Urinary bladder (tissue), 3 donors: ENCODE measurements at regions not wholly inside any gene's neighbourhood (a gene's known extent, or its start where the extent isn't known, plus 50 kb on each side); places are given as distances from the start of the nearest gene placed in this dataset.
"Not testable (repeated sequence)": the region's sequence is repeated elsewhere in the genome, so short reads cannot be mapped to it uniquely, and the experiment has no call there.

Experiments used
- DNase-seq: peaks from one replicate; pipeline ENCODE4 v3.0.0-alpha.2; 2015; ENCODE audit errors: extremely low spot score
- H3K27ac ChIP-seq: one replicate; pipeline ENCODE4 v1.5.1; 2013; ENCODE audit warnings: low read depth, mild to moderate bottlenecking, moderate library complexity
- H3K36me3 ChIP-seq: one replicate; pipeline ENCODE4 v1.6.1; 2013; ENCODE audit warnings: mild to moderate bottlenecking, moderate library complexity; ENCODE audit not compliant: insufficient read depth
- H3K4me1 ChIP-seq: one replicate; pipeline ENCODE4 v1.6.1; 2013; ENCODE audit warnings: mild to moderate bottlenecking, moderate library complexity; ENCODE audit not compliant: insufficient read depth
- H3K4me3 ChIP-seq: one replicate; pipeline ENCODE4 v1.5.1; 2013; ENCODE audit warnings: low read depth, low read length
- WGBS: extraction: QIAGEN DNeasy Blood & Tissue Kit; methylation state at CpG from one replicate; pipeline ENCODE4 v1.1.7; 2013; 5-methylcytosine and 5-hydroxymethylcytosine counted together
- donor health status: healthy with polysubstance abuse.
- donor health status: healthy.

DNA sequence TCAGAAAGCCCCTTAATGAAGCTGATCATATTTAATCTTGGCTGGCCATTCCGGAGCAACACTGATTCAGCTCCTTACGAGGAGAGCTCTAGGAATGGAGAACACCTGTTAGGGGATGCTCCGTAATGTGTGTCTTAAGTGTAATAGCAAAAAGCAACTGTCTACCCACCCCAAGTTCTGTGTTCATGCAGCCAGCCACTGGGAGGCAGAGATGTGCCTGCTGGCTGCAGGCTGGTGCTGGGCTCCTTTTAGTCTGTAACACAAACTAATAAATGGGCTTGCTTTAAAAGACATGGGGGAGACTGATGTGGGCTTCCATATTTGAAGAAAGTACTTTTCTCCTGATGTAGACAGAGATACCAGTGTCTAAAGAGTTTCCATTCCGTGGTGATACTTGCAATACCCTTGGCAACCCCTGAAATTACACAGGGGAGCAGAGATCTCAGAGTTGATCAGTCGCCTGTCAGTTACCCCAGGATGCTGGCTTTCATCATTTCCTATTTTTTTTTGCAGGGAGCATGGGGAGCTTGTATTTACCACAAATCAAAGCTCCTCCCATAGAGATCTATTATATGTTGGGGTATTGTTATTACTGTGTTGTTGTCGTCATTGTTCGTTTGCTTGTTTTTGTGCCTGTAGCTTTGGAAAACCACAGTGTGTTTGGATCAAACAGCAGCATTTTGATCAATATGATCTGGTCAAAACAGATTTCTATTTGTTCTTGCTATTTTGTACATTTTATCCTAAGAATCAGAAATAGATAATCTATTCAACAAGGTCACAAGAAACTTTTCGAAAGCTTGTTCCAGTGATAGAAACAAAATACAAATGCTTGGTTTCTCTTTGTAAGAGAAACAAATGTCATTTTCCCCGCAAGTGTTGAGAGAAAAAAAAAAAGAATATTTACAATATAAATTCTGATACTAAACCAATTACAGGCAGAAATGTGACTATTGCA is 65.8 kb downstream of the MTX3 start:
- no peak for DNase-seq
- Histone ChIP-seq H3K36me3 (no peaks in the 10 kb centered on the region), H3K4me3 (no peak overlapping the region), H3K4me1 (no peaks in the 10 kb centered on the region), H3K27ac (no peak overlapping the region)
- WGBS: 78% methylated on average over 9 of the region's 9 CpGs

- WGBS: 33% methylated on average over 1 of the region's 1 CpG
- Histone ChIP-seq H3K4me3 (no peak overlapping the region), H3K27ac (no peak overlapping the region), H3K4me1 (no peaks in the 10 kb centered on the region), H3K36me3 (no peaks in the 10 kb centered on the region)
- no peak for DNase-seq
These were observed 67.6 kb downstream of the MTX3 start for GRCh38 chr5:79923431-79923830.

DNA sequence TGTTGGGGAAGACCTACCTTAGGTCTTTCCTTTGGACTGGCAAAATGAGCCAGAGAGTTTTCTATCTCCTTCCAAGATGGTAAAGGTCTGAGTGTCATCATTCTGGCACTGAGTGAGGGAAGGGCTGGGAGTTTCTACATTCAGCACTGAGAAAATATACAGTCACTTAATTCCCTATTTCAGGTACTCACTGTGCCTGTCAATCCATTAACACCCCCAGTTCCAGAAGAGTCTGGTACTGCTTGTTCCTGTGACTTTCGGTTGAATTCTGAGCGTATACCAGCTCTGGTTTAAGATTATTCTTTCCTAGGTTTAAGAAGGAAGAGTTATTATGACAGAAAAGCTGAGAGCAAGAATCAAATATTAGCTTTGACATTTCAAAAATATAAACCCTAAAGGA is 68.4 kb downstream of the MTX3 start:
- no peak for DNase-seq
- Histone ChIP-seq H3K4me3 (no peak overlapping the region), H3K36me3 (no peaks in the 10 kb centered on the region), H3K27ac (no peak overlapping the region), H3K4me1 (no peaks in the 10 kb centered on the region)
- 91% methylated on average over 2 of the region's 2 CpGs for WGBS

DNA sequence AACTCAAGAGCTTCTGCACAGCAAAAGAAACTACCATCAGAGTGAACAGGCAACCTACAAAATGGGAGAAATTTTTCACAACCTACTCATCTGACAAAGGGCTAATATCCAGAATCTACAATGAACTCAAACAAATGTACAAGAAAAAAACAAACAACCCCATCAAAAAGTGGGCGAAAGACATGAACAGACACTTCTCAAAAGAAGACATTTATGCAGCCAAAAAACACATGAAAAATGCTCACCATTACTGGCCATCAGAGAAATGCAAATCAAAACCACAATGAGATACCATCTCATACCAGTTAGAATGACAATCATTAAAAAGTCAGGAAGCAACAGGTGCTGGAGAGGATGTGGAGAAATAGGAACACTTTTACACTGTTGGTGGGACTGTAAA is 83.6 kb downstream of the MTX3 start:
- 92% methylated on average over 1 of the region's 1 CpG for WGBS
- H3K27ac ChIP-seq, DNase-seq, H3K4me3 ChIP-seq, H3K4me1 ChIP-seq, H3K36me3 ChIP-seq: not testable (repeated sequence)

GRCh38 chr5:79902571-79902970 is 88.5 kb downstream of the MTX3 start:
- H3K36me3 ChIP-seq, H3K4me1 ChIP-seq, H3K27ac ChIP-seq, DNase-seq, H3K4me3 ChIP-seq: not testable (repeated sequence)
- WGBS: 93% methylated on average over 10 of the region's 10 CpGs

GRCh38 chr5:79901631-79902030 is 89.4 kb downstream of the MTX3 start:
- 72% methylated on average over 5 of the region's 5 CpGs for WGBS
- H3K4me1 ChIP-seq: no peaks in the 10 kb centered on the region
- H3K36me3 ChIP-seq: no peaks in the 10 kb centered on the region
- no peak overlapping the region for H3K27ac ChIP-seq
- no peak overlapping the region for H3K4me3 ChIP-seq
- no peak for DNase-seq

GRCh38 chr5:79898611-79899010 is 92.5 kb downstream of the MTX3 start:
- Histone ChIP-seq H3K4me1 (no peaks in the 10 kb centered on the region), H3K36me3 (no peaks in the 10 kb centered on the region), H3K4me3 (no peak overlapping the region), H3K27ac (no peak overlapping the region)
- no peak for DNase-seq
- WGBS: 34% methylated on average over 1 of the region's 1 CpG

DNA sequence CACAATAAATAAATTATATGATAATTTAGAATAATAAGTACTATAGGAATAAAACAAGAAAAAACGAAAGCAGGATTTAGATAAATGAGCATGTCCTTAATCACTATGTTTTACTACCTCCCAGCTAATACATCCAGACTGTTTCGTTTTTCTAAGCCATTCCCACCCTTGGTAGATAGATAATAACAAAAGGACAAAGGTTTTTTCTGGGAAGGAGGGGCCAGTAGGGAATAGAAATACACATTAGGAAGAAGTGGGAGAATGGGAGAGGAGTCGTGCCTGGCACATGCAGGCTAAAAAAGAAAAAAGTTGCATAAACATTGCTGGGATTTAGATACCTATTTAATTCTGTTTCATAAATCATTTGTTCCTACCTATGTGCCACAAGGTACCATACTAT is 97.1 kb downstream of the MTX3 start:
- no peak overlapping the region for H3K27ac ChIP-seq
- no peaks in the 10 kb centered on the region for H3K4me1 ChIP-seq
- DNase-seq: no peak
- no peaks in the 10 kb centered on the region for H3K36me3 ChIP-seq
- WGBS: 39% methylated on average over 3 of the region's 3 CpGs
- H3K4me3 ChIP-seq: no peak overlapping the region

- WGBS: 51% methylated on average over 1 of the region's 1 CpG
- Histone ChIP-seq H3K4me1 (no peaks in the 10 kb centered on the region), H3K36me3 (no peaks in the 10 kb centered on the region), H3K27ac (no peak overlapping the region), H3K4me3 (no peak overlapping the region)
- no peak for DNase-seq
These were observed 97.6 kb downstream of the MTX3 start for GRCh38 chr5:79893485-79893884.

DNA sequence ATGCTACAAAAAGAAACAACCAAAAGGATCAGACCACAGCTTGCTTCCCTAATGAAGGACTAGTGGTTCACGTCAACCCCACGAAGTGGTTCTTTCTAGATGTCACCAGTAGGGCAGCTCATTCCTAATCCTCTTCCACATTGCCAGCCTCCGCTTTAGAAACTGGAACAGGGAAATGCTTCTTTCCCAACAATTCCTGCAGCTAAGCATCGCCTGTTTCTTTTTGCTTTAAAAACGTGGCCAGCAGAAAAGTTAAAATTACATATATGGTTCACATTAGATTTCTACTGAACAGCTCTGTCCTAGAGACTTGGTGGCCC is 100.2 kb downstream of the MTX3 start:
- no peaks in the 10 kb centered on the region for H3K4me1 ChIP-seq
- DNase-seq: no peak
- WGBS: 86% methylated on average over 5 of the region's 5 CpGs
- H3K4me3 ChIP-seq: no peak overlapping the region
- H3K36me3 ChIP-seq: no peaks in the 10 kb centered on the region
- no peak overlapping the region for H3K27ac ChIP-seq

DNA sequence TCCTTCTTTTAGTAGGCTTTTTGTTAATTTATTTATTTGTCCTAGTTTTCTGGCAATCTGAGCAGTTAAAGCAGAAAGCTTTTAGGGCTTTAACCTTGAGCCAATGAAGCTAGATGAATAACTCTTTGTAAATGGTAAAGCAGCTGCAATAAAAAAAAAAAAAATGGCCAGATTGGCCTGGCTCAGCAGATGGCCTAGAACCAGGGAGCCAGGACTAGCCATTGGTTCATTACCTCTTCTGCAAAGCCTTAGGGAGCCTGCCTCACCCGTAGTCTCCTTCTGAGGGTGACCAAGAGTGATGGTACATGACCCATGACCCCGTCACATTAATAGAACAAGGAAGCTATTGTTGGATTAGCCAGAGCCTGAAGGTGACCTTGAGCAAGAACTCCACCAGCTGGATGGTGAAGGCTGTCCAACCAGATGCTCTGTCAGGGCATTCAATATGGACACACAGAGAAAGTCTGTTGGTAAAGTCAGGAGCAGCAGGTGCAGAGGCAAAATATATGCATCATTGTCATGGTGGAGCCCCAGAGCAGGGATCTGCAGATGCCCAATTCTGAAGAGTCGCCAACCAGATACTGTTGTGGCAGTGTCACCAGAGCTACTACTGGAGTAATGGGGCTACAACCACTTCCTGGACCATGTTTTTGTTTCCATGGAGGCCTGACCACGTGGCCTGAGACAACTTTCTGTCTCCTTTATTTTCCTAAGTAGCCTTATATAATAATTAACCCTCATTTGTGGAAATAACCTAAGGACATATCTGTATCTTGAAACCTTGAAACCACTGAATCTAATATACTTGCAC is 100.7 kb downstream of the MTX3 start:
- no peak for DNase-seq
- 77% methylated on average over 4 of the region's 4 CpGs for WGBS
- Histone ChIP-seq H3K4me3 (no peak overlapping the region), H3K27ac (no peak overlapping the region), H3K36me3 (no peaks in the 10 kb centered on the region), H3K4me1 (no peaks in the 10 kb centered on the region)

DNA sequence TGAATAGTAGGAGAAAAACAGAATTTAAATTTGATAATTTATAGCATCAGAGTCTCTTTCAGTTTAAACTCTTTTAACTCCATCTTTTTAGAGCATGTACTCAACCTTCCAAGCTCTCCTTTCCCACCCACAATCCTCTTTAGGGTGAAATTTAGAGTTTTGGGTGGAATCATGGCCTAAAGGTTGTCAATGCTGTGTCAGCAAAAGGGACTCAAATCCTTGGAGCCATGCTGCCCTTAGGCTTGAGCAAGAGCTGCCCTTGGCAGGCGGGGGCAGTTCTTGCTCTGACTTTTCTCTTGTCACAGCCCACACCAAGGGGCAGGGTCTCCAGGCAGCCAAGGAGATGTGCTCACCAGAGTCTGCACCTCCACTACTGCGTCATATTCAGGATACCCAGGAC is 102.4 kb downstream of the MTX3 start:
- Histone ChIP-seq H3K27ac (no peak overlapping the region), H3K36me3 (no peaks in the 10 kb centered on the region), H3K4me3 (no peak overlapping the region), H3K4me1 (no peaks in the 10 kb centered on the region)
- no peak for DNase-seq
- WGBS: 89% methylated on average over 2 of the region's 2 CpGs

DNA sequence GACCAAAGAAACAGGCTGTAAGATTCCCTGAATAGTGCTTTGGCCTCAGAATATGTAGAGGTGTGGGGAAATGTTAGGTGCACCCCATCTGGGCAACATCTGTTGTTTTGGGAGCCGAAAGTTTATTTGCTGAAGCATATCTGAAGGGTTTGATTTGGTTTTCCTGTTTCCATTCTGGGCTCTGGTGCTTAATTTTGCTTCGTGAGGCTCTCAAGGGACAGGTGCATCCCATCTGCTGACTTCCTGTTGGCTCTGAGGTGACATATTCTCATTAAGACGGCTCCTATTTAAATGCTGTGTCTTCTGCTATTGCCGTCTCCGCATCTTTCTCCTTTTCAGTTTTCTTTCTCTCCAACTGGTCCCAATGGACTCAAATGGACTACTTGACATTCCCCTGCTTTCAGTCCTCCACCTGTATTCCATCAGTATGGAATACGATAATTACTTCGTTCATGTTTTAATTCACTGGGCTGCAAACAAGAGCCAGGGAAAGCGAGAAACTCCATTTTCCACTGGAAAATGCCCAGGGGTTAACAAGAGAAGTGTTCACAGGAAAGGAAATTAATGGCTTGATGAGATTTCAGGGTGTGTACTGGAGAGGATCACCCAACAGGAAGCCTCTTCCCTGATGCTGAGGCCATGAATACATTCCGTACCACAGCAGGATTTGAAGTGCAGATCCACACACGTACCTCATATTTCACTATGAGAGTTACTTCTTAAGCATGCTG is 104.0 kb downstream of the MTX3 start:
- Histone ChIP-seq H3K36me3 (no peaks in the 10 kb centered on the region), H3K27ac (no peak overlapping the region), H3K4me3 (no peak overlapping the region), H3K4me1 (no peaks in the 10 kb centered on the region)
- no peak for DNase-seq
- 72% methylated on average over 10 of the region's 10 CpGs for WGBS
